Bronchial epithelial cell (primary cell): ENCODE measurements at regions not wholly inside any gene's neighbourhood (a gene's known extent, or its start where the extent isn't known, plus 50 kb on each side); places are given as distances from the start of the nearest gene placed in this dataset.

Source experiments
- DNase-seq: peaks from one replicate; pipeline ENCODE4 v3.0.0-alpha.2; 2010; ENCODE audit warnings: low read depth
- FAIRE-seq: peaks from 2 replicates; lab custom pipeline; 2011; peaks lifted over from hg19 to GRCh38; lab: Jason Lieb, UNC
- H3K27me3 ChIP-seq: 2 replicates; pipeline ENCODE4 v1.5.1; 2011; ENCODE audit warnings: low read length; ENCODE audit not compliant: control insufficient read depth, insufficient read depth
- H3K36me3 ChIP-seq: 2 replicates; pipeline ENCODE4 v1.5.1; 2011; ENCODE audit warnings: low read length; ENCODE audit not compliant: control insufficient read depth, insufficient read depth
- H3K4me3 ChIP-seq: 2 replicates; pipeline ENCODE4 v1.5.1; 2011; ENCODE audit warnings: mild to moderate bottlenecking, low read depth, low read length, control low read depth
- TF ChIP-seq, protein P1 (sequence below): IDR thresholded peaks from 2 replicates; pipeline ENCODE4 v1.5.1; 2011; ENCODE audit warnings: mild to moderate bottlenecking, moderate library complexity, low read length, control low read depth, inconsistent platforms; ENCODE audit not compliant: insufficient read depth, severe bottlenecking

DNA sequence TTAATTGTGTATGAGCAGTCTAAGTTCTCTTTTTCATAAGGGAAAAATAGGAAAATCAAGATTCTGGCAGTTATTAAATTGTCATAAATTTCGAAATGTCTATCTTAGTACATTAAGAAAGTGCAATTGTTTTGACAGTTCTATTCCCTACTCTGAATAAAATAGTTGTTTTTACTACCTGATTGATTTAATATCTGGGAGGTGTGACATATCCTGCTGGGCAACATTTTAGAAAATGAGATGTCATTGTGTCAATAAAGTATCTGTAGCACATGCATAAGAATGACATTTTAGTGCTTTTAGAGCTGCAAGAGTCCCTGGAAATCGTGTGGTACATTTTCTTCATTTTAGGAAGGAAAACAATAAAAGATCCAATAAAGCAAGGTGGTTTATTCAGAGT lies 139.2 kb upstream of the COL11A1 start:
- no peak for DNase-seq
- no peak overlapping the region for H3K4me3 ChIP-seq
- H3K27me3 ChIP-seq, result no peaks in the 10 kb centered on the region
- no peaks in the 10 kb centered on the region for H3K36me3 ChIP-seq
- TF ChIP-seq, protein P1, sequence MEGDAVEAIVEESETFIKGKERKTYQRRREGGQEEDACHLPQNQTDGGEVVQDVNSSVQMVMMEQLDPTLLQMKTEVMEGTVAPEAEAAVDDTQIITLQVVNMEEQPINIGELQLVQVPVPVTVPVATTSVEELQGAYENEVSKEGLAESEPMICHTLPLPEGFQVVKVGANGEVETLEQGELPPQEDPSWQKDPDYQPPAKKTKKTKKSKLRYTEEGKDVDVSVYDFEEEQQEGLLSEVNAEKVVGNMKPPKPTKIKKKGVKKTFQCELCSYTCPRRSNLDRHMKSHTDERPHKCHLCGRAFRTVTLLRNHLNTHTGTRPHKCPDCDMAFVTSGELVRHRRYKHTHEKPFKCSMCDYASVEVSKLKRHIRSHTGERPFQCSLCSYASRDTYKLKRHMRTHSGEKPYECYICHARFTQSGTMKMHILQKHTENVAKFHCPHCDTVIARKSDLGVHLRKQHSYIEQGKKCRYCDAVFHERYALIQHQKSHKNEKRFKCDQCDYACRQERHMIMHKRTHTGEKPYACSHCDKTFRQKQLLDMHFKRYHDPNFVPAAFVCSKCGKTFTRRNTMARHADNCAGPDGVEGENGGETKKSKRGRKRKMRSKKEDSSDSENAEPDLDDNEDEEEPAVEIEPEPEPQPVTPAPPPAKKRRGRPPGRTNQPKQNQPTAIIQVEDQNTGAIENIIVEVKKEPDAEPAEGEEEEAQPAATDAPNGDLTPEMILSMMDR, result no peak
- FAIRE-seq, result no peak

DNA sequence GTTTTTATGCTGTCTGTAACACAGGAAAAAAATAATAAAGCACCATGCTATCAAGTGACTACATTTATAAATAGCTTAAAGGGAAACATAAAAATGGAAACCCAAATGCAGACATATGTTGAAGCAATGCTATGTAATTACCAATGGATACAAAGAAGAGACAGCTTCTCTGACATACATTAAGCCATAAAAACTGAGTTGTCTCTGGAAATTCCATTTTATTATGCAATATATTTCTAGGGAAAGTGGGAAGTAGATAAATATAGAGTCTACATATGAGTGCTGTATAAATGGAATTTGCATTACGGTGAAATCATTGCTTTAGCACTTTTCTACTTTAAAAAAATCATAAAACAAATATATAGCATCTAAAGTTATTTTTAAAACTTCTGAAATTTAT lies 135.2 kb upstream of the COL11A1 start:
- TF ChIP-seq, protein P1, result no peak
- Histone ChIP-seq H3K27me3 (no peaks in the 10 kb centered on the region), H3K4me3 (no peak overlapping the region), H3K36me3 (no peaks in the 10 kb centered on the region)
- DNase-seq (no peak), FAIRE-seq (no peak)

DNA sequence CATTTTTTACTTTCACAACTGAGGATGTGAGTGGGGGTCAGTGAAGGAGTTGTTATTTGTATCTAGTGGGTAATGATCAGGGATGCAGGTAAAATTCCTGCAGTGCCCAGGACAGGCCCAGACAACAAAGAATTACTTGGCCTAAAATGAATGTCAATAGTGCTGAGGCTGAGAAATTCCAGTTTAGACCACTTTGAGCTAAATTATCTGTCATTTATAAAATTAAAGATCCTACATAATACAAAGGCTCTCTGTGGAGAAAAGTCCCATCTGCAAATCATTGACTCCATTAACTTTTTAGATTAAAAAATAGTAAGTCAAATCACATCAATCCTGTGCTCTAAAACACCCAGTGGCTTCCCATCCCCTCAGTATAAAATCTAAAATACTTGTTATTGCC lies 130.7 kb upstream of the COL11A1 start:
- FAIRE-seq, result no peak
- DNase-seq, result no peak
- TF ChIP-seq, protein P1, result no peak
- Histone ChIP-seq H3K27me3 (no peaks in the 10 kb centered on the region), H3K4me3 (no peak overlapping the region), H3K36me3 (no peaks in the 10 kb centered on the region)

DNA sequence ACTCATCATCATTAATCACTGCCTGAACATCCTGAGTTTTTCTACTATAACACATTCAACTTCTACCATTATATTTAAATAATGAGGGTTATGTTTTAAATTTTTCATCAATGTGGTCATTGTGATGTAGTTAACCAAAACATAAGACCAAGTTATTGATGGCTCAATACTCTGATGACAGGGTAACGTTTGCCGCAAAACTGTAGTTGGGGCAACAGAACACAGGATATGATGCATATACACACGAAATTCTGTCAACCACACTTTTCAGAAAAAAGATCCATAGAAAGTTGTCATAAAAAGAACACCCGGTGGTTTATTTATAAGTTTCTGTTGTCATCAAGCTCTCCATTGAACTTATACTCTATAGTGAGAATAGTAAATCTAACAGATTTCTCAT lies 121.7 kb upstream of the COL11A1 start:
- Histone ChIP-seq H3K27me3 (no peaks in the 10 kb centered on the region), H3K36me3 (no peaks in the 10 kb centered on the region), H3K4me3 (no peak overlapping the region)
- DNase-seq (no peak), FAIRE-seq (no peak)
- TF ChIP-seq, protein P1, result no peak

DNA sequence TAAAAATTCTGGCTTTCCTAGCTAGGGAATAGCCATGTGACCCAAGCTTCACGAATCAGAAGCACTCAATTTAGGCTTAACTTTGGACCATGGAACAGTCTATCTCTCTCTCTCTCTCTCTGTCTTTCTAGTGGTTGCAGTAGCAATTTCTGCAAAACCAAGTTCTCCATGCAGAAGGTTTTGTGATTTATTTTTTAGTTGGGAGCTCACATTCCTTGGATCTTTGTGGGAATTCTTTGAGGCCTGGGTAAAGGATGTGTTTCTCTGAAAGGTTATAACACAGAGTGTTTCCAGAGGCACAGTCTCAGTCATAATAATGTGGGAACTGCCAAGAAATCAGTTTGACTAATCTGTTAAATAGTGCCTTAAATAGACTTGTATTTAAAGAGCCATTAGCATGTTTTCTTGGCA lies 112.3 kb upstream of the COL11A1 start:
- no peak for FAIRE-seq

DNA sequence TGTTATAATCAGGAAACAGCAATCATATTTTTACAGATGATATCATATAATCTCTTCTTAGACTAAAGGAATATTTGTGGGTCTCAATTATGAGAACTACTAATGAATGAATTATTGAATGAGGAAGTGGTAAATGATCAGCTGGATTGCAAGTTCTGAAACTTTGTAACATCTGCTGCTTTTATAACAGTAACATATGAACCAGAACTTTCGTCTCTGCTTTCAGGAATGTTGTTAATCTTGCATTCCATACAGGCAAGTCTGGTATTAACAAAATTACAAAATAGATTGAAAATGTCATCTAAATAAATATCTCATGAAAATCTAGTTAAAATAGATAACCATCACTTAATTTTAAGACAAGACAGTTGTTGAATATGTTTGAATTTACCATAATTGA lies 110.5 kb upstream of the COL11A1 start:
- FAIRE-seq, result no peak
- TF ChIP-seq, protein P1, result no peak
- no peak for DNase-seq
- Histone ChIP-seq H3K27me3 (no peaks in the 10 kb centered on the region), H3K36me3 (no peaks in the 10 kb centered on the region), H3K4me3 (no peak overlapping the region)

More for the DNA sequence above, 112.3 kb upstream of the COL11A1 start:
- DNase-seq, result no peak
- H3K27me3 ChIP-seq, result no peaks in the 10 kb centered on the region
- H3K36me3 ChIP-seq, result no peaks in the 10 kb centered on the region
- TF ChIP-seq, protein P1, result no peak
- no peak overlapping the region for H3K4me3 ChIP-seq
